ENCODE measurements at regions not wholly inside any gene's neighbourhood (a gene's known extent, or its start where the extent isn't known, plus 50 kb on each side); places are given as distances from the start of the nearest gene placed in this dataset.
"Not testable (repeated sequence)": the region's sequence is repeated elsewhere in the genome, so short reads cannot be mapped to it uniquely, and the experiment has no call there.

DNA sequence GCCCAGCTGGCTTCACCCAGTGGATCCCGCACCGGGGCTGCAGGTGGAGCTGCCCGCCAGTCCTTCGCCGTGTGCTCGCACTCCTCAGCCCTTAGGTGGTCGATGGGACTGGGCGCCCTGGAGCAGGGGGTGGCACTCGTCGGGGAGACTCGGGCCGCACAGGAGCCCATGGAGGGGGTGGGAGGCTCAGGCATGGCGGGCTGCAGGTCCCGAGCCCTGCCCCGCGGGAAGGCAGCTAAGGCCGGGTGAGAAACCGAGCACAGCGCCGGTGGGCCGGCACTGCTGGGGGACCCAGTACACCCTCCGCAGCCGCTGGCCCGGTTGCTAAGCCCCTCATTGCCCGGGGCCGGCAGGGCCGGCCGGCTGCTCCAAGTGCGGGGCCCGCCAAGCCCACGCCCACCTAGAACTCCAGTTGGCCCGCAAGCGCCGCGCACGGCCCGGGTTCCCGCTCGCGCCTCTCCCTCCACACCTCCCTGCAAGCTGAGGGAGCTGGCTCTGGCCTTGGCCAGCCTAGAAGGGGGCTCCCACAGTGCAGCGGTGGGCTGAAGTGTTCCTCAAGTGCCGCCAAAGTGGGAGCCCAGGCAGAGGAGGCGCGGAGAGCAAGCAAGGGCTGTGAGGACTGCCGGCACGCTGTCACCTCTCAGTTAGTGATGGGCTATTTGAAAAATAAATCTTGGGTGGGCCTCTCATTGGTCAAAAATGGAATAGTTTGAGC, 411.2 kb upstream of the NOX3 start:
- not testable (repeated sequence) for DNase-seq (ENCODE audit: low read depth in 2 of 2)

DNA sequence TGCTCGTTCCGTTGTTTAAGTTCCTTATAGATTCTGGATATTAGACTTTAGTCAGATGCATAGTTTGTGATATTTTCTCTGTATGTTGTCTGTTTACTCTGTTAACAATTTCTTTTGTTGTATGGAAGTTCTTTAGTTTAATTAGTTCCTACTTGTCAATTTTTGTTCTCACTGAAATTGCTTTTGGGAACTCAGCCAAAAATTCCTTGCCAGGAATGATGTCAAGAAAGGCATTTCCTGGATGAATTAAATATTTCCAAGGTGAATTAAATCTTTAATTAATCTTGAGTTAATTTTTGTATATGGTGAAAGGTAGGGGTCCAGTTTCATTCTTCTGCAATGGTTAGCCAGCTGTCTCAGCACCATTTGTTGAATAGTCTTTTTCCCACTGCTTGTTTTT, 406.2 kb upstream of the NOX3 start:
- no peak for DNase-seq (ENCODE audit: low read depth in 2 of 2)

DNA sequence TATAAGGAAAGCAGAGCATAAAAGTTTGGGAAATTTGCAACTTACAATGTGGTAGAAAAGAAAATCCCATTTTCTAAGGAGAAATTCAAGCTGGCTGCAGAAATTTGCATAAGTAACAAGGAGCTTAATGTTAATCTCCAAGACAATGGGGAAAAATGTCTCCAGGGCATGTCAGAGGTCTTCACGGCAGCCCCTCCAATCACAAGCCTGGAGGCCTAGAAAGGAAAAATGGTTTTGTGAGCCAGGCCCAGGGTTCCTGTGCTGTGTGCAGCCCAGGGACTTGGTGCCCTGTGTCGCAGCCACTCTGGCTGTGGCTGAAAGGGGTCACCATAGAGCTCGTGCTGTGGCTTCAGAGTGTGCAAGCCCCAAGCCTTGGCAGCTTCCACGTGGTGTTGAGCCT, 403.3 kb upstream of the NOX3 start:
- DNase-seq (ENCODE audit: low read depth in 2 of 2): not testable (repeated sequence)

DNA sequence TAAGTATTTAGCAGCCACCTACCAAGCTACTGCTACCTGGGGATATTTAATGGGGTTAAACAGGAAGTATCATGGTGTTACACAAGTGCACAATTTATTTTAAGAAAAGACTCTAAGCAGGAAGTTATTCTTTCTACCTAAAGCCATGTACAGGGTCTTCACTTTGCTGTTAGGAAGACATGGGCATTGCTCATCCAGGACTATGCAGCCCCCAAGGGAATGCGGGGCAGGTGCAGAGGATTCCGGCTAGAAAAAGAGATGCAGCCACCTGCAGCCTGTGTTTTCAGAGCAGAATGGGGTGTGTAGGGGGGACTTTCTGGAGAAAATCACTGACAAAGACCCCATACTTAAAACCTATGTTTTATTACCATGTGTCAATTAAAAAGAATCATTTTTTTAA, 399.1 kb upstream of the NOX3 start:
- DNase-seq (ENCODE audit: low read depth in 2 of 2): no peak

DNA sequence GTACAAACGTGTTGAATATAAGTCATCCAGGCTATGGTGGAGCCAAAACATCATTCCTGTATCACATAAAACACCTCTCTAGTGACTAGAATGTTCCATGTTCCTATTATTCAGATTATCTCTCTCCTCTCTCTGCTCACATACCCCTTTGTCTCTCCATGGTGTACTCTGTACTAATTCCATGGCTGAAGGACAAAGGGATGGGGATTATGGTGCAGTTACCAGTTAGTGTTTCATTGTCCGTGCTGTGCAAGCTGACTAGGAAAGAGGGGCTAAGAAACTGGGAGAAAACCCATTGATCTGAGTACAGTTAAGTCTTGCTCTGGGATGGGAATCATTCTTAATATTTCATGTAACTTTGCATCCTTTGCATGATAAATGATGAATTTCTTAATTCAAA, 397.4 kb upstream of the NOX3 start:
- no peak for DNase-seq (ENCODE audit: low read depth in 2 of 2)

DNA sequence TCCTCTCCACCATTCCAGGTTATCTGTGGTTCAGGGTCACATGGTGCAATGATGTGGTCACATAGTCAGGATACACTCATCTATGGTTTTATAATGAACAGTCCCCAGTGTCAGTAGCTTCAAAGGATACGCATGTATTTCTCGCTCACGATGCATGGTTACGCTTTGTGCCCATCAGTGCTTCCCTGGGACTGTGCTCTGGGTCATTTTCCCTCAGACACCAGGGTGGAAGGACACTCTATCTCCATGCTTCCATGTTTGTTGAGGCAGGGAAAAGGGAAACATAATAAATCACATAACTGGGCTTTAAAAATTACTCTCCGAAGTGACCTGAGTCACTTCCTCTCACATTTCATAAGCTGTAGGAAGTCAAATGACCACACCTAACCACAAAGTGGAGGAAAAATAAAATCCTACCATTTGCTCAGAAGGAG, 394.8 kb upstream of the NOX3 start:
- DNase-seq (ENCODE audit: low read depth in 2 of 2): no peak

DNA sequence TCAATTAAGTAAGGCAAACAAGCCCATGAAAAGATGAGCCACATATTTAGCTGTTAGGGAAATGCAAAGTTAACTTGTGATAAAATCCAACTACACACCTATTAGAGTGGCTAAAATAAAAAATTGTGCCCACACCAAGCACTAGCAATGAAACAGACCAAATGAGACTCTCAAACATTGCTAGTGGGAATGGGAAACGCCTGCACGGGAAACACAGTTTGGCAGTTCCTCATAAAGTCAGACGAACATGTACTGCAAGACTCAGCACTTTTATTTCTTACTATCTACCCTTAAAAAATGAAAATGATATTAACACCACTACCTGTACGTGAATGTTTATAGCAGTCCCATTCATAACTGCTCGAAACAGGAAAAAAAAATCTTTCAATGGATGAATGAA, 392.1 kb upstream of the NOX3 start:
- DNase-seq (ENCODE audit: low read depth in 2 of 2): no peak

DNA sequence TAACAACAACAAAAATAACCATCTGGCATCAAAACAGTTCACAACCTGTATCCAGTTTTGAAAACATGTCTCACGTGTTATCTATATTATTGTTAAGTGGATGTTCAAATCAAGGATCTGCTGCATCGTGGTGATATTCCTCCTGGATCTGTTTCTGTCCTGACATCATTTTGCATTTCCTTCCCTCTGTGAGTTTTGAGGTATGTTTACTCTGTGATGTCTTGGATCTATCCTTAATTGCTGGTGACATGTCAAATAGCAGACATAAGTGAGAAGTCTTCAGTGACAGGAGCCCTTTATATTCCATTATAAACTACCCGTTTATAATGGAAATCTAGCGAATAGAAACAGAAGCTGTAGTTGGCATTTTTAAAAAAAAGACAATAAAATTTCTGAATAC, 381.8 kb upstream of the NOX3 start:
- no peak for DNase-seq (ENCODE audit: low read depth in 2 of 2)

DNA sequence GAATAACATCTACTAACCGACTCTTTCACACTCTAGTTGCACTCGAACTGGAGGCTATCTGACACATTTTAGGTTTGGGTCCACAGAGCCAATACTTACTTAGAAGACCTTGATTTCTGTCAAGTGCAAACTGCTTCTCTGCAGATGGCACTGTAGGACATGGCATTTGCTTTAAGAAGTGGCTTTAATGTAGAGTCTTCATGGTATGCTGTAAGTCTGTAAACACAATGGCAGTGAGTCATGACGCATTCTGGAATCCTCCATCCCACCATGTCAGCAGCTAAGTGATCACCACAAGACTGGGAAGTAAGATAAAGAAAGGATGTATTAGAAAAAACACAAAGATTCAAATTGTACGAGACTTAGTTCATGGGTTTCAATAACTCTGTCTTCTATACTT, 377.0 kb upstream of the NOX3 start:
- no peak for DNase-seq (ENCODE audit: low read depth in 2 of 2)

DNA sequence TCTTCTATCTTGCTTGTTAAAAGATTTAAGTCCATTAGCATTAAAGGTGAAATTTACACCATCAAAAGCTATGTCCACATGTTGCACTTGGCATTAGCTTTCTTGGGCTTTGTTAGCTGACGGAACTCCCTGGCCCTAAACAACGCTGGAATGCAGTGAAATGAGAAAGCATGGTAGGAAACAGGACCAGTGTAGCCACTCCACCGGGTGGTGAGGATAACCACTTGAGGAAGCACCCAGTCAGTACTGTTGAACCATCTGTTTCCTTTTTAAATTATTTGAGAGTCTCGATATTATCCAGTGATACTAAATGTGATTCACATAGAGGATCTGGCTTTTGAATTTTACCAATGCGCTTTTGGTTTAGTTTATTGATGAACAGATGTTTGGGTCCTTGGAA, 374.9 kb upstream of the NOX3 start:
- no peak for DNase-seq (ENCODE audit: low read depth in 2 of 2)

DNA sequence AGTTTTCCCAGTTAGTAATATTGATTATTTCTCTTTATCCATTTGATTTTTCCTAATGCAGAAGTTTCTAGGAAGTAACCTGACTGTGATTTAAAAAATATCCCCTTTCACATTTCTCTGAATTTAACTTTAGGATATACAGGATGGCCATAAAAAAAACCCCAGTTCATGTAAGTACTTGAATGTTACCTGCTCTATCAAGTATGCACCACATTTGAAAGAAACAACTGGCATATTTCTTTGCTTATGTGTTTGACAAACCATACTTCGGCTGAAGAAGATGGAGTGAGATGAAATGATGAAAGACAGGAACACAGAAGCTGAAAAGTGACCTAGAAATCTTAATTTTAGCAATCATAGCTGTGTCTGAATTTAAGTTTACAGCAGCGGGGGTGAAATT, 374.0 kb upstream of the NOX3 start:
- DNase-seq (ENCODE audit: low read depth in 2 of 2): no peak

DNA sequence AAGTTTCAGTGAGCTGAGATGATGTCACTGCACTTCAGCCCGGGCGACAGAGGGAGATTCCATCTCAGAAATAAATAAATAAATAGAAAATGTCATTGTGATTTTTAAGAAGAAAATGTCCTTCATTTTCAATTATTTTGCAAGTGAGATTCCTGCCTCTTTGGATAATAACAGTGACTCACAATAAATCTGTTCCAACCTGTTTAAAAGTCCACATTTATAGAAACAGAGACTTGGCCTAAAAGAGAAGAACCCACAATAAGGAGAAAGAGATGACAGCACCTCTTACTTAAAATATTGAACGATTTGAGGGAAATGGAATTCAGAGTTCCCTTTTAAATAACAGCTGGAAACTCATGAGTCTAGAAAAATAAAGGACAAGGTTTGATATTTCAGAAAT, 373.4 kb upstream of the NOX3 start:
- DNase-seq (ENCODE audit: low read depth in 2 of 2): no peak

DNA sequence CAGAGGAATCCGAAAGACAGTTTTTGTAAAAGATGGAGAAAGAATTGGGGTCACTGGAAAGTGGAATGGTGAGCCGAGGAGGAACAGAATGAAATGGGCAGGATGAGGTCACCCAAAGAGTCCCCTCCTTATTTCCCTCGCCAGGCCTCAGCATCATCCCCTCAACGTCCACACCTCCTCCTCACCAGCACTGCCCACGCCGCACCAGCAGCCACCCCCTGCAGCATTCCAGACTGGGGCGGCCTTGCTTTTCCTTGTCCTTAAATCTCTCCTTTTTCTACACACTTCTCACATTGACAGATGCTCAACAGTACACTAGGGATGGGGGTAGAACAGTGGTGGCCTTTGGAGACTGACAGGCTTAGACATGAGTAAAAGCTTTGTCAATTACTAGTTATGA, 363.1 kb upstream of the NOX3 start:
- no peak for DNase-seq (ENCODE audit: low read depth in 2 of 2)

DNA sequence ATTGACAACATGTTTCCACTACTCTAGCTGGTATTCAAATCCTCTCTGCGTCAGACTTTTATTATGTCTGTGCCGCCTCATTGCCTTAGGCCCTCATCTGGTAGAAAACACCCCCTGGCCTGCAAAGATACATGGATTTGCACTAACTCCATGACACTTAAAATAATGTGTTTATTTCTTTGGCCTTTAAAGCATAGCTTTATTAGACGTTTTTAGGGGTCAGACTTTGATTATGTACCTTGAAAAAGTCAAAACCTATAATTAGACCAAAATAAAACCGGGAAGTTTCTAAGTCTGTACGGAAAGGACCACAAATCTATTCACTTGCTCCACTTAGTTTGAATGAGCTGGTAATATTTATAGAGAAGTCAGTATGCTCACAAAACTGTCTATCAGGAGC, 357.9 kb upstream of the NOX3 start:
- DNase-seq (ENCODE audit: low read depth in 2 of 2): no peak

DNA sequence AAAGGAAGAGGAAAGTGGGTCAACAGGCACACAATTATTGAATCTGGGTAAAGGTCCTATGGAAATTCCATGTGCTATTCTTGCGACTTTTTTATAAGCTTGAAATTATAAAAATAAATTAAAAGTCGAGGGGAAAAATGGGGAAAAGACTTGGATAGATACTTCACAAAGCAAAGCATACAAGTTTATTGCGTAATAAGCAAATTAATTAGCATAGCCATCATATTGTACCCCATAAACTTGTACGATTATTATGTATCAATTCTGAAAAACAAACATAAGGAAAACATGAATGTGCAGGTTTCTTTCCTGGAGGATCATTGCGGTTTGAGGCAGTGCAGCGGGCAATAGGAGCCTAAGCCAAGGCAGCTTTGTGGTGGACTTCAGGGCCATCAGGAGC, 351.6 kb upstream of the NOX3 start:
- DNase-seq (ENCODE audit: low read depth in 2 of 2): no peak

DNA sequence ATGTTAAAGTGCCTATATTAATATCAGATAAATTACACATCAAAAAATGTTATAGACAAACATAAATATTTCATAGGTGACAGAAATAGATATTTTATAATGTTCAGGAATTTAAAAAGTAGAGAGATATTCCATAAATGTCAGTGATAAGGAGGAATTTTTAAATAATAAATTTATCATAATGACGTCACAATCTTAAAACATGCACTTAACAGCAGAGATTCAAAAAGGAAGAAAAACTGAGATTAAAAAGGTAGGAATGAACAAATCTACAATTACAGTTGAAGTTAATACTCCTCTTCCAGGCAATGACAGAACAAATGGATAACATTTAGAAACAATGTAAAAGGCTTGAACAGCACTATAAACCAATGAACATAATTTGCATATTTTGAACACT, 345.4 kb upstream of the NOX3 start:
- no peak for DNase-seq (ENCODE audit: low read depth in 2 of 2)

DNA sequence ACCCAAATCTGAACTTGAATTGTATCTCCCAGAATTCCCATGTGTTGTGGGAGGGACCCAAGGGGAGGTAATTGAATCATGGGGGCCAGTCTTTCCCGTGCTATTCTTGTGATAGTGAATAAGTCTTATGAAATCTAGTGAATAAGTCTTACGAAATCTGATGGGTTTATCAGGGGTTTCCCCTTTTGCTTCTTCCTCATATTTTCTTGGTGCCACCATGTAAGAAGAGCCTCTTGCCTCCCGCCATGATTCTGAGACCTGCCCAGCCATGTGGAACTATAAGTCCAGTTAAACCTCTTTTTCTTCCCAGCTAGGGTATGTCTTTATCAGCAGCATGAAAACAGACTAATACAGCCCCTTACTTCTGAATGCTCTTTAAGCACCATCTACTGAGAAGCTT, 343.2 kb upstream of the NOX3 start:
- DNase-seq (ENCODE audit: low read depth in 2 of 2): not testable (repeated sequence)

DNA sequence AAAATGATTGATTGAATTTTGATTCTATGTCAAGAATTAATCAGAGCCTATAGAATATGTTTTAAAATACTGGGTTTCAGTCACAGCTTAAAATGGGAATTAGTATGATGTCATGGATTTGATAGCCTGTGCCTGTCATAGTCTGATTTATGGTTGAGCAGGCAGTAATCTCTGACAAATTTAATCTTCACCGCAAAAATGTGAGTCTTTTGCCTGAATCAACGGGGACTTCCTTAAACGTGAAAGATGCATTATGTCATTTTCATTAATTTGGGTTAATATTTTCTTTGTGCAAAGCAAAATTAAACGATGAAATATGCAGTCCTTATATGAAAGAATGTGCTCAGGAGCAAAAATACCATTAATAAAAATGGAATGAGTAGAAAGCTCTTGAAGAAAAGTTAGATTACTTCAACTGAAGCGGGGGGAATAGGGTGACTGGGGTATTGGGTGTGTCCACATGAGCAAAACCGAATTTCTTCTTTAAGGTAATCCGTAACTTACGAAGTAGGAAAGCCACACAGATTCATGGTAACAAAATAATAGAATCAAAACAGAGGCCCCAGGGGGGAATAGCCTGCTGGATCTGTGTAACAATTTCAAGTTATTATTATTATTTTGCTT, 339.6 kb upstream of the NOX3 start:
- DNase-seq (ENCODE audit: low read depth in 2 of 2): no peak

DNA sequence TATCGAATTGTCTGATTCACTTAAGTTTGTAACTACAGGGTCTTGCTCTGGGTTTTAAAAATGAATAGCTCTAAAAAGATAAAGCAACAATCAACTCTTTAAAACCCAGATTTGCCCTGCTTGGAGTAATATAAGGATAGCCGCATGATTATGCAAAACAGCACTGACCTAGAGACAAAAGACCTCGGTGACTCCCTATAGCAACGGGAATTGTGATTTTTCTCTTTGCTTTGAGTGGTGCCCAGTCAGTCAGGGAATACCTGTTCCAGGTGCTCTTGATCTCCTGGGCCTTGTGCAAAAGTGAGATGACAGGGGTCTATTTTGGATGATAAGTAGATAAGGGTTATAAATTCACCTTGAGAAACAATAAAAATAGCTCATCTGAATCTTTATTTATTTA, 336.3 kb upstream of the NOX3 start:
- no peak for DNase-seq (ENCODE audit: low read depth in 2 of 2)

DNA sequence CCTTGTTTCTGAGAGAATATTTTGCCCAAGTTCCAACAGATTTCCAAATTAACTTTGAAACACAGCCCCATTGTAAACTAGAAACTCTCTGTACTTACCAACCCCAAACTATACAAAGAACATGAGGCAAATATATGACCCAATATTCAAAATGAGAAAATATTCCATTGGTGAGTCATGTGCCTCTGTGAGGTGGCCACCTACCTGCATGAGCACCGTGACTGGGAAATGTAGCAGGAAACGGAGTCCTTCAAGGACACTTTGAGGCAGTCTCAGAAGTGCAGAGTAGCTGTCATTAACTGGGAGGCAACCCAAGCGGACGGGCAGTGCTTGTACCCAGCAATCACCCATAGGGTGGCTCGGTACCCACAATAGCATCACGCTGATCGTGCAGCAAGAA, 335.5 kb upstream of the NOX3 start:
- DNase-seq (ENCODE audit: low read depth in 2 of 2): no peak

DNA sequence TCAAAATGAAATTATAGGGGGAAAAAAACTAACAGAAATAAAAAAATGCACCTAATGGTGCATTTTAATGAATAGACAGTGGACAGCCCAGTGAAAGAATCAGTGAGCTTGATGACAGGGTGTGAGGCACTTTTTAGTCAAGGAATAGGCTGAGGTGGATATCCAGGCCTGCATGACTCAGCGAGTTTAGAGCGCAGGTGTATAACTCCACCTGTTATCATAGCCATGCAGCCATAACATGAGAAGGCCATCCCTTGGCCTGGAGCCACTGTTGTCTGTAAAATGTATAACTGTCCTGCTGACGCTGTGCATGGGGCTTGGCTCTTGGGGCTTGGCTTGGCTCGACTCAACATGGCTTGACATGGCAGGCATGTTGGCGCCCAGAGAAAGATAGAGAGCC, 331.5 kb upstream of the NOX3 start:
- no peak for DNase-seq (ENCODE audit: low read depth in 2 of 2)

DNA sequence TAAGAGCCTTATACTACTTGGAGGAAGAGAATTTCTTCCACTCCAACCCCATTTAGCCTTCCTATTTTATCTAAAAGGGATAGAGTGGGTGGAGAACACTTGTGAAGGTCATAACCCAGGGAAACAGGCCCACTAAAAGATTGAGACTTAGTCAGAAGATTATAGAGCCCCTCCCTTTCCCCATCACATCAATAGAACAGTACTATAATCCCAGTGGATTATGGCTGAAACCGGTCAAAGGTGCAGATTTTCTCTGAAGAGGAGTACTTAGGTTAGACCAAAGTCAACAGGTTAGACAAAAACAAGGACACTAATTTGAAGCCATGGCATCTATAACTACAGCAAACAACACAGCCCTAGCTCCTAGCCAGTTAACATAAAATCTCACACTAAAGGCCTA, 330.9 kb upstream of the NOX3 start:
- no peak for DNase-seq (ENCODE audit: low read depth in 2 of 2)

DNA sequence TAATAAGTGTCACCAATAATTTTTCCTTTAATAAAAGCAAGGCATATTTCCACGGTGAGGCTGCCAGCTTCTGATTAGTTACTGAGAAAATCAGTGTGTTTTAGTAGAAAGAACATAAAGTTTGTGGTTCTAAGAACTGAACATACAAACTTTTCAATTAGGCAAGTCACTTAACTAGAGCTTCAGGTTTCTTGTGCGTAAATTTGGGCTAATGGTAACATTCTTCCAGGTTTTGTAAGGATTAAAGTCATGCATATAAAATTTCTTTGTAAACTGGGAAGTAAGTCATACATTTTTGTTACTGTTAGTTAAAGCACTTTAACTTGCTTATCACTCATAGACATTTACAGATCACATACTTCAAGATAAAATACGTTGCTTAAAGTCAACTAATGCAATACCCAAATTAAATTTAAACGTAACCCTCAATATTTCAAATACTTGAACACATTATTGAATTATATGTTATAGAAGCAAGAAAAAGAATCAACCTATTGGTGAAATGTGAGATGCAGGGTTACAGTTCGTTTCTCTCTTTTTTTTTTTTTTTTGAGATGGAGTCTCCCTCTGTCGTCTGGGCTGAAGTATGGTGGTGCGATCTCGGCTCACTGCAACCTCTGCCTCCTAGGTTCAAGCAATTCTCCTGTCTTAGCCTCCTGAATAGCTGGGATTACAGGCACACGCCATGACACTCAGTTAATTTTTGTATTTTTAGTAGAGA, 327.3 kb upstream of the NOX3 start:
- DNase-seq (ENCODE audit: low read depth in 2 of 2): no peak
